HCT116 (cell line): ENCODE measurements at regions not wholly inside any gene's neighbourhood (a gene's known extent, or its start where the extent isn't known, plus 50 kb on each side); places are given as distances from the start of the nearest gene placed in this dataset.

Source experiments
- CEBPB ChIP-seq: IDR thresholded peaks from 2 replicates; pipeline ENCODE4 v1.6.1; 2012; ENCODE audit warnings: low read depth
- EZH2phosphoT487 ChIP-seq: fragments of 200-600 bp; IDR thresholded peaks from 2 replicates; pipeline ENCODE4 v1.6.1; 2018; ENCODE audit warnings: antibody characterized with exemption, borderline replicate concordance
- JUND ChIP-seq: IDR thresholded peaks from 2 replicates; pipeline ENCODE4 v1.6.1; 2012
- POLR2A ChIP-seq: IDR thresholded peaks from 2 replicates; pipeline ENCODE4 v1.7.0; 2011; ENCODE audit warnings: borderline replicate concordance; ENCODE audit not compliant: insufficient read depth, insufficient read length; ENCODE audit errors: extremely low read depth
- POLR2AphosphoS5 ChIP-seq: IDR thresholded peaks from 2 replicates; pipeline ENCODE4 v1.6.1; 2011; ENCODE audit warnings: mild to moderate bottlenecking, low read depth, low read length, moderate library complexity
- SP1 ChIP-seq: IDR thresholded peaks from 2 replicates; pipeline ENCODE4 v1.6.1; 2012; ENCODE audit warnings: low read depth
- ZFX ChIP-seq: fragments of 450-650 bp; IDR thresholded peaks from 2 replicates; pipeline ENCODE4 v1.6.1; 2017
- ZNF274 ChIP-seq: fragments of 200-500 bp; sonication (Bioruptor generic); IDR thresholded peaks from 2 replicates; pipeline ENCODE4 v1.6.1; 2014; ENCODE audit warnings: mild to moderate bottlenecking, low read depth, low read length, inconsistent platforms
- TF ChIP-seq, protein P1 (sequence below), 3 experiments: fragments of 200-600 bp in 1 of 3; sonication (generic) in 1 of 3; IDR thresholded peaks in 2 of 3; conservative IDR thresholded peaks in 1 of 3; 2 replicates each; pipeline ENCODE4 v1.5.1; 2012 to 2017; ENCODE audit warnings: low read depth in 2 of 3, low read length in 2 of 3, antibody characterized with exemption in 1 of 3, borderline replicate concordance in 1 of 3, control low read depth in 1 of 3, mild to moderate bottlenecking in 1 of 3, mixed read lengths in 1 of 3, mixed run types in 1 of 3, moderate library complexity in 1 of 3; ENCODE audit not compliant: insufficient read depth in 1 of 3
- TF ChIP-seq, protein P2 (sequence below): IDR thresholded peaks from 2 replicates; pipeline ENCODE4 v1.6.1; 2012
- TF ChIP-seq, protein P3 (sequence below): IDR thresholded peaks from 2 replicates; pipeline ENCODE4 v1.6.1; 2012; ENCODE audit warnings: low read depth
- TF ChIP-seq, protein P4 (sequence below): IDR thresholded peaks from 2 replicates; pipeline ENCODE4 v1.6.1; 2011; ENCODE audit warnings: mild to moderate bottlenecking, low read length, moderate library complexity; ENCODE audit not compliant: insufficient replicate concordance; ENCODE audit errors: extremely low read depth

DNA sequence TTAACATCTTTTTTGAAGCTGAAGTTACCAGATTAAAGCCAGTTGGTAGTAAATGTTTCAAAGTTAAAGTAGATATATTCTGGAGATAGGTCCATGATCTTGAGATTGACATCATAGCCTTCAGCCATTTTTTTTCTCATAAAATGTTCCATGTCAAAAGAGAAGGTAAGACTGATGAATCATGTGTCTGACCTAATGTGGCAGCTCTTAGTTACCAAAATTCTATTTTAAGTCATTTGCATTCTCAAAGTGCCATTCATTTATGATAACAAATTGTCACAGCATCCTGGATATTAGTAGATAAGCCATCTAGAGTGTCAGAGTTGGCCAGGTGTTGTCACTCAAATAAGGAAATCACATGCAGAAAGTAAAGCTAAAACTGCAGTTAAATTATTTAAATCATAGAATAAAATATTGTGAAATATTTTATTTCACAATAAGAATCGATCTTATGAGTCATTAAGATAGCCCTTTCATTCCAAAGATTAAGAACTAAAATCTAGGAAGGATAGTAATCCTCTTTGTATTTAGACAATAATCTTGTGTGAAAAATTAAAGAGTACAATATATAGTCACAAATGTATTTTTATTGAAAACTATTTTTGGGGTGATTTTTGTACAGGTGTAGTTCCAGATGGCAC is 65.7 kb upstream of the ADAD1 start:
- TF ChIP-seq CEBPB = no peak
- TF ChIP-seq EZH2phosphoT487 = no peak
- TF ChIP-seq, protein P1, sequence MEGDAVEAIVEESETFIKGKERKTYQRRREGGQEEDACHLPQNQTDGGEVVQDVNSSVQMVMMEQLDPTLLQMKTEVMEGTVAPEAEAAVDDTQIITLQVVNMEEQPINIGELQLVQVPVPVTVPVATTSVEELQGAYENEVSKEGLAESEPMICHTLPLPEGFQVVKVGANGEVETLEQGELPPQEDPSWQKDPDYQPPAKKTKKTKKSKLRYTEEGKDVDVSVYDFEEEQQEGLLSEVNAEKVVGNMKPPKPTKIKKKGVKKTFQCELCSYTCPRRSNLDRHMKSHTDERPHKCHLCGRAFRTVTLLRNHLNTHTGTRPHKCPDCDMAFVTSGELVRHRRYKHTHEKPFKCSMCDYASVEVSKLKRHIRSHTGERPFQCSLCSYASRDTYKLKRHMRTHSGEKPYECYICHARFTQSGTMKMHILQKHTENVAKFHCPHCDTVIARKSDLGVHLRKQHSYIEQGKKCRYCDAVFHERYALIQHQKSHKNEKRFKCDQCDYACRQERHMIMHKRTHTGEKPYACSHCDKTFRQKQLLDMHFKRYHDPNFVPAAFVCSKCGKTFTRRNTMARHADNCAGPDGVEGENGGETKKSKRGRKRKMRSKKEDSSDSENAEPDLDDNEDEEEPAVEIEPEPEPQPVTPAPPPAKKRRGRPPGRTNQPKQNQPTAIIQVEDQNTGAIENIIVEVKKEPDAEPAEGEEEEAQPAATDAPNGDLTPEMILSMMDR (IDR thresholded peaks at IDR 0.05 in 2 of 3, conservative IDR thresholded peaks at IDR 0.05 in 1 of 3; ENCODE audit: borderline replicate concordance in 1 of 3, insufficient read depth in 1 of 3, low read depth in 2 of 3, low read length in 2 of 3) = no peak
- TF ChIP-seq POLR2AphosphoS5 = no peak
- TF ChIP-seq SP1 = no peak
- TF ChIP-seq POLR2A = no peak
- TF ChIP-seq, protein P2, sequence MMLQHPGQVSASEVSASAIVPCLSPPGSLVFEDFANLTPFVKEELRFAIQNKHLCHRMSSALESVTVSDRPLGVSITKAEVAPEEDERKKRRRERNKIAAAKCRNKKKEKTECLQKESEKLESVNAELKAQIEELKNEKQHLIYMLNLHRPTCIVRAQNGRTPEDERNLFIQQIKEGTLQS = no peak
- no peak for TF ChIP-seq ZNF274
- TF ChIP-seq, protein P3, sequence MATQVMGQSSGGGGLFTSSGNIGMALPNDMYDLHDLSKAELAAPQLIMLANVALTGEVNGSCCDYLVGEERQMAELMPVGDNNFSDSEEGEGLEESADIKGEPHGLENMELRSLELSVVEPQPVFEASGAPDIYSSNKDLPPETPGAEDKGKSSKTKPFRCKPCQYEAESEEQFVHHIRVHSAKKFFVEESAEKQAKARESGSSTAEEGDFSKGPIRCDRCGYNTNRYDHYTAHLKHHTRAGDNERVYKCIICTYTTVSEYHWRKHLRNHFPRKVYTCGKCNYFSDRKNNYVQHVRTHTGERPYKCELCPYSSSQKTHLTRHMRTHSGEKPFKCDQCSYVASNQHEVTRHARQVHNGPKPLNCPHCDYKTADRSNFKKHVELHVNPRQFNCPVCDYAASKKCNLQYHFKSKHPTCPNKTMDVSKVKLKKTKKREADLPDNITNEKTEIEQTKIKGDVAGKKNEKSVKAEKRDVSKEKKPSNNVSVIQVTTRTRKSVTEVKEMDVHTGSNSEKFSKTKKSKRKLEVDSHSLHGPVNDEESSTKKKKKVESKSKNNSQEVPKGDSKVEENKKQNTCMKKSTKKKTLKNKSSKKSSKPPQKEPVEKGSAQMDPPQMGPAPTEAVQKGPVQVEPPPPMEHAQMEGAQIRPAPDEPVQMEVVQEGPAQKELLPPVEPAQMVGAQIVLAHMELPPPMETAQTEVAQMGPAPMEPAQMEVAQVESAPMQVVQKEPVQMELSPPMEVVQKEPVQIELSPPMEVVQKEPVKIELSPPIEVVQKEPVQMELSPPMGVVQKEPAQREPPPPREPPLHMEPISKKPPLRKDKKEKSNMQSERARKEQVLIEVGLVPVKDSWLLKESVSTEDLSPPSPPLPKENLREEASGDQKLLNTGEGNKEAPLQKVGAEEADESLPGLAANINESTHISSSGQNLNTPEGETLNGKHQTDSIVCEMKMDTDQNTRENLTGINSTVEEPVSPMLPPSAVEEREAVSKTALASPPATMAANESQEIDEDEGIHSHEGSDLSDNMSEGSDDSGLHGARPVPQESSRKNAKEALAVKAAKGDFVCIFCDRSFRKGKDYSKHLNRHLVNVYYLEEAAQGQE = no peak
- TF ChIP-seq, protein P4, sequence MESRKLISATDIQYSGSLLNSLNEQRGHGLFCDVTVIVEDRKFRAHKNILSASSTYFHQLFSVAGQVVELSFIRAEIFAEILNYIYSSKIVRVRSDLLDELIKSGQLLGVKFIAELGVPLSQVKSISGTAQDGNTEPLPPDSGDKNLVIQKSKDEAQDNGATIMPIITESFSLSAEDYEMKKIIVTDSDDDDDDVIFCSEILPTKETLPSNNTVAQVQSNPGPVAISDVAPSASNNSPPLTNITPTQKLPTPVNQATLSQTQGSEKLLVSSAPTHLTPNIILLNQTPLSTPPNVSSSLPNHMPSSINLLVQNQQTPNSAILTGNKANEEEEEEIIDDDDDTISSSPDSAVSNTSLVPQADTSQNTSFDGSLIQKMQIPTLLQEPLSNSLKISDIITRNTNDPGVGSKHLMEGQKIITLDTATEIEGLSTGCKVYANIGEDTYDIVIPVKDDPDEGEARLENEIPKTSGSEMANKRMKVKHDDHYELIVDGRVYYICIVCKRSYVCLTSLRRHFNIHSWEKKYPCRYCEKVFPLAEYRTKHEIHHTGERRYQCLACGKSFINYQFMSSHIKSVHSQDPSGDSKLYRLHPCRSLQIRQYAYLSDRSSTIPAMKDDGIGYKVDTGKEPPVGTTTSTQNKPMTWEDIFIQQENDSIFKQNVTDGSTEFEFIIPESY = no peak
- no peak for TF ChIP-seq ZFX
- TF ChIP-seq JUND = no peak
